Fibroblast of skin of abdomen (primary cell): ENCODE measurements at regions not wholly inside any gene's neighbourhood (a gene's known extent, or its start where the extent isn't known, plus 50 kb on each side); places are given as distances from the start of the nearest gene placed in this dataset.
"Not testable (repeated sequence)": the region's sequence is repeated elsewhere in the genome, so short reads cannot be mapped to it uniquely, and the experiment has no call there.

Experiments used
- DNase-seq: peaks from one replicate; pipeline ENCODE4 v3.0.0-alpha.2; 2013

GRCh38 chr11:96925862-96926261 lies 536.0 kb downstream of the JRKL start:
- DNase-seq: no peak

DNA sequence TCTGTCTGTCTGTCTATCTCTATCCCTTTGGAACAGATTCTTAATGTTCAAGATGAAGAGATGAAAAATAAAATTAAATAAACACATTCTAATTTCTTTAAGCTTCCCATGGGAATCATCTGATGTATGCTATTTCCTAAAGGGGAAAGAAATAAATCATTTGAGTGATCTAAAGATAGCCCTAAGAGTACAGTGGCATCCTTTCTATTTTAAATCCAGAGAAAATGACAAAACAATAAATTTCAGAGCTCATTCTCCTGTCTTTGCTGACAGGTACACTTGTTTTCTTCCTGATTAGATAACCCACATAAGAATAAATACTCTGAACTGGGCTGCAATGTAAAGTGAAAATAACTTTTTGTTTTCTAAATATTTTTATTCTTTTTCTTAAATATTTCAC lies 550.4 kb downstream of the JRKL start:
- DNase-seq: no peak

DNA sequence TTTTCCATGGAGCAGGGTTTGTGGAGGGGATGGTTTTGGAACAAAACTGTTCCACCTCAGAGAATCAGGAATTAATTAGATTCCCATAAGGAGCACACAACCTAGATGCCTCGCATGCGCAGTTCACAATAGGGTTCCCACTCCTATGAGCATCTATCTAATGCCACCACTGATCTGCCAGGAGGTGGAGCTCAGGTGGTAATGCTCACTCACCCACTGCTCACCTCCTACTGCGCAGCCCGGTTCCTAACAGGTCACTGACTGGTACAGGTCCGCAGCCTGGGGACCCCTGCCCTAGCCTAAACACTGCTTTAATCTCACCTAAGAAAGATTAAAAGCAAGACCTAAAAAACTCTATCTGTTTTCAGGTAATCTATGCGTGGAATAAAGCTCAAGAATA lies 553.0 kb downstream of the JRKL start:
- DNase-seq: no peak

DNA sequence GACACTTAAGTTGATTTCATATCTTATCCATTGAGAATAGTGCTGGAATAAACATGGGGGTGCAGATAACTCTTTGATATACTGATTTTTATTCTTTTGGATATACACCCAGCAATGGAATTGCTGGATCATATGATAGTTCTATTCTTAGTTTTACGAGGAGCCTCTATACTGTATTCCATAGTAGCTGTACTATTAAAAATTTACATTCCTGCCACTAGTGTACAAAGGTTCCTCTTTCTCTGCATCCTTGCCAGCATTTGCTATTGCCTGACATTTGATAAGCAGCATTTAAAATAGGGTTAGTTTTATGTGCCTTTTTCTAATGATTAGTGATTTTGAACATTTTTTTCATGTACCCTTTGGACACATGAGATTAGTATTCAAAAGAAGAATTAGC lies 554.2 kb downstream of the JRKL start:
- DNase-seq: no peak

GRCh38 chr11:96948066-96948465 lies 558.3 kb downstream of the JRKL start:
- no peak for DNase-seq

GRCh38 chr11:96949464-96949863 lies 559.7 kb downstream of the JRKL start:
- no peak for DNase-seq

- DNase-seq: no peak
Measured at GRCh38 chr11:96954587-96955242, 564.9 kb downstream of the JRKL start.

GRCh38 chr11:96960476-96960875 lies 570.7 kb downstream of the JRKL start:
- DNase-seq: no peak

DNA sequence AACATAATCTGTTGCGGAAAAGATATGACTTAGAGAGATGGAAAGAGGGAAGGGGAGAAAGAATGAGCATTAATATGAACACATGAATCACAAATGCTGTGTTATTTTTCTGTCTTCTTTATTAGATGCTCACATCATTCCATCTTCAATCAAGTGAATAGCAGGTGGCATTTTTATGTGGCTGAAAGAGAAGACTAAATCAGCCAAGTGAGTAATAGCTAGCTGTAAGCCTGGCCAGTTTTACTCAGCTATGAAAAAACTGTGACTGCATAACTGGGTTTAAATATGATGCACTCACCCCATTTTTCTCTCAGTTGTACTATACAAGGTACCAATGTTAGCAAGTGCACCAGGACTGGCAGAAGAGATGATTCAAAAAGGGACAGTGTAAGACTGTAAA lies 571.1 kb downstream of the JRKL start:
- no peak for DNase-seq

GRCh38 chr11:96961931-96962330 lies 572.1 kb downstream of the JRKL start:
- DNase-seq: no peak

- no peak for DNase-seq
Measured at GRCh38 chr11:96963375-96963774, 573.6 kb downstream of the JRKL start.

DNA sequence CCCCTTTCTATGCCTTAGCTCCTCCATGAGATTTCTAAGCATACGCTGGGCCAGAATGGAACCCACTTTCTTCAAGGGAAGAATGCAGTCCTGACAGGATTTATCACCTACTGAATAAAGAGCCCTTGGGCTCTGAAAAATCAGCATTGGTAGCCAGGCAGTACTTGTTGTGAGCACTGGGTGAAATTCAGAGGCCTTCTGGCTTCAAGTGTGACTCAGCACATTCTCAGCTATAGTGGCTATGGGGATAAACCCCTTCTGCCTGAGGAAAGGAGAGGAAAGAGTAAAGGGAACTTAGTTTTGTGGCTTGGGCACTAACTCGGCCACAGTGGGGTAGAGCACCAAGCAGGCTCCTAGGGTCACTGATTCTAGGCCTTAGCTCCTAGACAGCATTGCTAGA lies 574.8 kb downstream of the JRKL start:
- DNase-seq: no peak

DNA sequence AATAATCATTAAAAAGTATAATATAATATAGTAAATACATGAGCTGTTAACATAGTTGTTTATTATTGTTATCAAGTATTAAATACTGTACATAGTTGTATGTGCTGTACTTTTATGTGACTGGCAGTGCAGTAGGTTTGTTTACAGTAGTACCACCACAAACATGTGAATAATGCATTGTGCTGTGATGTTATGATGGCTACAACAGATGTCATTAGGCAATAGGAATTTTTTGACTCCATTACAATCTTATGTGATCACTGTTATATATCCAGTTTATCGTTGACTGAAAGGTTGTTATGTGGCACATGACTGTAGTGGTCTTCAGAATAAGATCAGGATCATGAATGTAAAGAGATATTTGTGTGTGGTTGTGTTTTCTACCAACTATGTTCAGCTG lies 577.8 kb downstream of the JRKL start:
- DNase-seq: no peak

DNA sequence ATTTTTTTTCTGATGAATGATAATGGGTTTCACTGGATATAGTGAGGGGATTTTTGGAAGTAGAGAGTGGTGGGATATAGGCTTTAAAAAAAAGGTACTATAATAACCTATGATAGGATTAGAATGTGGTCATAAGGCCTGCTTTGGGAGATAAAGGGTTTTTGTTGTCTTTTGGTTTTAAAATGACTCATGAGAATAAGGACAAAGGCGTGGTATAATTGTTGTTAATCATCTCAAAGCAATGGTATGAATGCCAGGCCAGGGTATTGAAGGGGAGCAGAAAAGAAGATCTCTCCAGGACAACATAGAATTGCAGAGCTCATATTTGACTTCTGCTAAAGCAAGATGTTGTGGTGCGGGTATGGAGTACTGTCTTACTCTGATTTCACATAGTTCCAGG lies 579.4 kb downstream of the JRKL start:
- DNase-seq: no peak

DNA sequence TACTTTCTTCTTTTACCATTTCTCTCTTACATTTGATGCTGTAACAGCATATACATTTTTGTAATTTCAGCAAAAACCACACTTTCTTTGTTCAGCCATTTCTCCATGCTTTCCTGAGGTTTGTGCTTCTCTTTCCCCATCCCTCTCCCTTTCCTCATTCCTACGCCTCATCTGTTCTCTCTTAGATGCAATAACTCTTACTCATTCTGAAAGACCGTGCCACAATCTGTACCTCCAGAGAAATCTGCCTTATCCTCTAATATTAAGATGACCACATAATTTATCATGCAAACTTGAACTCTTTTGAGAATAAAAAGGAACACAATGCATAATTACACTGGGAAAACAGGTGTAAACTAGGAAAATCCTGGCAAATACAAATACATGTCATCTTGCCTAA lies 588.9 kb downstream of the JRKL start:
- no peak for DNase-seq

DNA sequence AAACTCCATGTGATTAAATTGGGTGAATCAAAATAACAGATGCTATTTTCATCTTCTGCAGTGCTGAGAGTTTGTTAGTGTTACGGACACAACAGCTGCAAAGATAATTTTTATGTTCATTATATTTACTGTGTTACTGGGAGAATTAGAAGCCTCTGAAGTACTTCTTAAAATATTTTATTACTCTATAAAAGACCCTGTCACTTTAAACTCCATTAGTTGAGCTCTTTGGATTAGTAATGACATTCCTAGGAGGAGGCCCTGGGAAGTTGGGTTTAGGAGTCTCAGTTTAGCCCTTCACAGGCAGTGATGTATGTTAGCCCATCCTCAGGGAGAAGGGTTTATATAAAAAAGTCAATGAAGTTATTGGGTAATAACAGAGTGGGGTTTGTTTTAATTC lies 596.7 kb downstream of the JRKL start:
- no peak for DNase-seq

- DNase-seq: no peak
Measured at GRCh38 chr11:96990914-96991313, 601.1 kb downstream of the JRKL start.

GRCh38 chr11:97000481-97000880 lies 610.7 kb downstream of the JRKL start:
- DNase-seq: no peak

- no peak for DNase-seq
Measured at GRCh38 chr11:97007283-97007682, 617.5 kb downstream of the JRKL start.

GRCh38 chr11:97009613-97010012 lies 619.8 kb downstream of the JRKL start:
- DNase-seq: no peak

DNA sequence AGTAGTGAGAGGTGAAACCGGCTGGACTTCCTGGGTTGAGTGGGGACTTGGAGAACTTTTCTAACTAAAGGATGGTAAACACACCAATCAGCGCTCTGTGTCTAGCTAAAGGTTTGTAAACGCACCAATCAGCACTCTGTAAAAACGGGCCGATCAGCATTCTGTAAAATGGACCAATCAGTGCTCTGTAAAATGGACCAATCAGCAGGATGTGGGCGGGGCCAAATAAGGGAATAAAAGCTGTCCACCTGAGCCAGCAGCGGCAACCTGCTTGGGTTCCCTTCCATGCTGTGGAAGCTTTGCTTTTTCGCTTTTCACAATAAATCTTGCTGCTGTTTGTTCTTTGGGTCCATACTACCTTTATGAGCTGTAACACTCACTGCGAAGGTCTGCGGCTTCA lies 621.2 kb downstream of the JRKL start:
- not testable (repeated sequence) for DNase-seq

DNA sequence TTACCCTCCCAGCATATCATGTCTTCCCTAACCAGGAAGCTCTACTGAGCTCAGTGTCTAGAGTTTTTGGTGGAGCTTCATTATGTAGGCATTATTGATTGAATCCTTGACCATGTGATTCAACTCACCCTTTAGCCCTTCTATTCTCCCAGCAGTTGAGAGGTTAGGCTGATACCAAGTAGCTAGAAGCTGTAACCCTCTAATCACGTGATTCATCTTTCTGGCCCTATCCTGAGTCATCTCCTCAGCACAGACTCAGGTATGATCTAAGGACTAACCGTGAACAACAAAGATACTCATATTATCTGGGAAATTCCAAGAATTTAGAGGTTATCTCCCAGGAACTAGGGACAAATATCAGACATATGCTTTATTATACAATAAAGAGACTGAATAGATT lies 625.5 kb downstream of the JRKL start:
- DNase-seq: no peak

DNA sequence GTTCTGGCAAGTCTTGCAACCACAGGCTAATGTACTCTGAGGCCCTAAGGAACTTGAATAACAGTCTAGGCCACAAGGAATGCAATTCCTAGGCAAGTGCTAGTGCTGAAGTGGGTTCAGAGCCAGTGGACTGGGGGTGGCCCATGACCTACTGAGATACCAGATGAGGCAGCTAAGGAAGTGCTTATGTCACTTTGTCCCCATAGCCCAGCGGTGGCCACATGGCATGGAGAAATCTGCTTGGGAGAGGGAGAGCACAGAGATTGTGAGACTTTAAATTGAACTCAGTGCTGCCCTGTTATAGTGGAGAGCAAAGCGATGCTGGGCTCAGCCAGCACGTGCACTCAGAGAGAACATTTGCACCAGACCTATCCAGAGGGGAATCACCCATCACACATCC lies 629.5 kb downstream of the JRKL start:
- no peak for DNase-seq

DNA sequence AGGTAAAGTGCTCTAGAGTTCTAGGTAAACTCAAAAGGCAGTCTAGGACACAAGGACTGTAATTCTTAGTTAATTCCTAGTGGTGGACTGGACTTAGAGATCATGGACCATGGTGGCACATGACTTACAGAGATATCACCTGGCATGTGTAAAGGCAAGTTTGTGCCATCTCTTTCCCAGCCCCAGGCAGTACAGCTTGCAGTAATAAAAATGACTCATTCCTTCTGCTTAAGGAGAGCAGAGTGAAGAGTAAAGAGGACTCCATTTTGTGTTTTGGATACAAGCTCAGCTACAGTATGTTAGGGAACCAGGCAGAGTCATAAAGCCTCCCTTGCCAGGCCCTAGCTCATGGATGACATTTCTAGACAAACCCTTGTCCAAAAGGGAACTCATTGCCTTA lies 629.9 kb downstream of the JRKL start:
- no peak for DNase-seq

DNA sequence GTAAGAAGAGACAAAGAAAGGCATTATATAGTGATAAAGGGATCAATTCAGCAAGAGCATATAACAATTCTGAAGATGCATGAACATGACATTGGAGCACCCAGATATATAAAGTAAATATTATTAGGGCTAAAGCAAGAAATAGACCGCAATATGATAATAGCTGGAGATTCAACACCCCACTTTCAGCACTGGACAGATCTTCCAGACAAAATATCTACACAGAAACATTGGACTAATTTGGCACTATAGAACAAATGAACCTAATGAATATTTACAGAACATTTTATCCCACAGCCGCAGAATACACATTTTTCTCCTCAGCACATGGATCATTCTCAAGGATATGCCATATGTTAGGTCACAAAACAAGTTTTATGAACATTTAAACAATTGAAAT lies 633.1 kb downstream of the JRKL start:
- no peak for DNase-seq
